ENCODE measurements at regions not wholly inside any gene's neighbourhood (a gene's known extent, or its start where the extent isn't known, plus 50 kb on each side); places are given as distances from the start of the nearest gene placed in this dataset.

DNA sequence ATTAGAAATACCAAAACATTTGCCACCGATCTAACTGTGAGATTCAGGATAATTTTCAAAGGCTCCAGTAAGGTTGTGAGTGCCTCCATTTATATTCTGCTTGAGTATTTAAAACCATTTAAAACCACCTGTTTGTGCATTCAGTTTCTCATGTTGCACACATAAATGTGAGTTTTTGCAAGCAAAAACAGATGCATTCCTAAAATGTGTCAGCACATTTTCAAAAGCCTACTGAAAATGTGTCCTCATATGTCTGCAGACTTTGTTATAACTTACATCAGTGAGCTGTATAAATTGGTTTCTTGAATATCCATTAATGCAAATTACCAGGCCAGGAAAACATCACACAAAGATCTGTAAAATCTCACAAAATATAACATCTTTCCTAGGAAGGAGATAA, 676.6 kb upstream of the EPHA7 start:
- H3K4me3 ChIP-seq (replicated peaks in 1 of 3), result no peak overlapping the region
- no peak for DNase-seq
- H3K27ac ChIP-seq, result no peak overlapping the region
- WGBS, 2 donors, result 51 to 95% methylated on average over 1 of the region's 1 CpG
- intact Hi-C loops (cut with DNase I), result no loop called here
- H3K36me3 ChIP-seq, result no peaks in the 10 kb centered on the region
- no peaks in the 10 kb centered on the region for H3K4me1 ChIP-seq
- no peaks in the 10 kb centered on the region for H3K9me3 ChIP-seq
- H3K27me3 ChIP-seq, result no peaks in the 10 kb centered on the region
- TF ChIP-seq, protein P1, sequence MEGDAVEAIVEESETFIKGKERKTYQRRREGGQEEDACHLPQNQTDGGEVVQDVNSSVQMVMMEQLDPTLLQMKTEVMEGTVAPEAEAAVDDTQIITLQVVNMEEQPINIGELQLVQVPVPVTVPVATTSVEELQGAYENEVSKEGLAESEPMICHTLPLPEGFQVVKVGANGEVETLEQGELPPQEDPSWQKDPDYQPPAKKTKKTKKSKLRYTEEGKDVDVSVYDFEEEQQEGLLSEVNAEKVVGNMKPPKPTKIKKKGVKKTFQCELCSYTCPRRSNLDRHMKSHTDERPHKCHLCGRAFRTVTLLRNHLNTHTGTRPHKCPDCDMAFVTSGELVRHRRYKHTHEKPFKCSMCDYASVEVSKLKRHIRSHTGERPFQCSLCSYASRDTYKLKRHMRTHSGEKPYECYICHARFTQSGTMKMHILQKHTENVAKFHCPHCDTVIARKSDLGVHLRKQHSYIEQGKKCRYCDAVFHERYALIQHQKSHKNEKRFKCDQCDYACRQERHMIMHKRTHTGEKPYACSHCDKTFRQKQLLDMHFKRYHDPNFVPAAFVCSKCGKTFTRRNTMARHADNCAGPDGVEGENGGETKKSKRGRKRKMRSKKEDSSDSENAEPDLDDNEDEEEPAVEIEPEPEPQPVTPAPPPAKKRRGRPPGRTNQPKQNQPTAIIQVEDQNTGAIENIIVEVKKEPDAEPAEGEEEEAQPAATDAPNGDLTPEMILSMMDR (IDR thresholded peaks at IDR 0.05), result no peak
- TF ChIP-seq POLR2A (IDR thresholded peaks at IDR 0.05), result no peak

DNA sequence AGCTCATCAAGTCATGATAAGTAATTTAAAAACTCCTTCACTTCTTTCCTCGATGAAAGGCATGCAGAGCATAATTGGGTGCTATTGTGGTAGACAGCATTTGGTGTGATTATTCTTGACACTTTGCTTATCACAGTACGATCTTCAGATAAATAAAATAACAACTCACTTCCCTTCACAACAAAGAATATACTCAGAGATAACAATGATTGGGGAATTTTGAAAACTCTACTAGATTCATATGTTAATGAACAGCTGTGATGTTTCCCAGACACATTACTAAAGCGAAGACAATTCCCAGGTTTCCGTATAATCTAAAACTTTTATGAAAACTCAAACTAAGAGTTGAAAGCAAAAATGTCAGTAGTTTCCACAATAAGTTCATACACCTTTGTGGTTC, 670.6 kb upstream of the EPHA7 start:
- H3K27me3 ChIP-seq, result no peaks in the 10 kb centered on the region
- H3K36me3 ChIP-seq, result no peaks in the 10 kb centered on the region
- DNase-seq, result no peak
- H3K27ac ChIP-seq, result no peak overlapping the region
- intact Hi-C loops (cut with DNase I), result no loop called here
- no peaks in the 10 kb centered on the region for H3K4me1 ChIP-seq
- no peak for TF ChIP-seq POLR2A (IDR thresholded peaks at IDR 0.05)
- TF ChIP-seq, protein P1 (IDR thresholded peaks at IDR 0.05), result no peak
- no peak overlapping the region for H3K4me3 ChIP-seq (replicated peaks in 1 of 3)
- WGBS, 2 donors, result 61 to 69% methylated on average over 4 of the region's 4 CpGs
- no peaks in the 10 kb centered on the region for H3K9me3 ChIP-seq

DNA sequence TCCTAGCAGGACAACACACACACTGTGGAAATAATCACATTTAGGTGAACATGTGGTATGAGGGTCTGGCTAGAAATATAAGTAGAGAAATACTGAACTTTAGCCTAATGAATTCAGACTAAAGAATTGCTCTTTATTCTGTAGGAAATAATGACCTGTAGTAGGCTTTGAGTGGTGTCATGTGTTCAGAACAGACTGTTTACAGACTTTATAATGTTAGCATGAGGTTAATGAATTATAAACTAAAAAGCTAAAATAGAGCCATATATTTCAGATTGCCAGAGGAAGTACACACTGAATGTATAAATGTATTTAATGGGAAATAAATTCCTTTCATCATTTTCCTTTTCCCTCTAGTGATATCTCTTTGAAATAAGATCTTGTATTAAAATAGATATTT, 669.5 kb upstream of the EPHA7 start:
- Histone ChIP-seq H3K36me3 (no peaks in the 10 kb centered on the region), H3K27ac (no peak overlapping the region), H3K9me3 (no peaks in the 10 kb centered on the region), H3K4me3 (replicated peaks in 1 of 3) (no peak overlapping the region), H3K4me1 (no peaks in the 10 kb centered on the region), H3K27me3 (no peaks in the 10 kb centered on the region)
- DNase-seq, result no peak
- no peak for TF ChIP-seq POLR2A (IDR thresholded peaks at IDR 0.05)
- TF ChIP-seq, protein P1 (IDR thresholded peaks at IDR 0.05), result no peak
- intact Hi-C loops (cut with DNase I), result no loop called here

DNA sequence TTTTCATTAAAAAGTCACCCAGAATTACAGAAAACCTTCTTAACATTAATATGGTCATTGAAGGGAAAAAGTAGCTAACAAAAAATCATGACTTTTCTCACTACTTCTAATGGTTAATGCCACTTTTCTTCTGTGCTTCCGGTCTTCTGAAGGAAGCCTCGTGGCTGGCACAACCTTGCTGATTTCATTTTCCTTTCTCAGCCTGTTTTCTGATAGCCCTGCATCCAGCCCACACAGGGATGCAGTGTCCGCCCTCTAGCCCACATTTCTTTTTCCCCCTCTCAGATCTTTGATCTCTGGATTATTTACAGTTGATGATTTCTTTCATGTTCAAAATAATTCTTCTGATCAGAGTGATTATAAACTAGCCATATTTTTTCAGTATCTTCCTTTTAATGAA, 655.4 kb upstream of the EPHA7 start:
- no peak for DNase-seq
- WGBS, 2 donors, result 55 to 57% methylated on average over 3 of the region's 3 CpGs
- H3K4me1 ChIP-seq, result no peaks in the 10 kb centered on the region
- no peaks in the 10 kb centered on the region for H3K9me3 ChIP-seq
- intact Hi-C loops (cut with DNase I), result no loop called here
- H3K27me3 ChIP-seq, result no peaks in the 10 kb centered on the region
- no peak for TF ChIP-seq POLR2A (IDR thresholded peaks at IDR 0.05)
- TF ChIP-seq, protein P1 (IDR thresholded peaks at IDR 0.05), result no peak
- no peaks in the 10 kb centered on the region for H3K36me3 ChIP-seq
- H3K27ac ChIP-seq, result no peak overlapping the region
- no peak overlapping the region for H3K4me3 ChIP-seq (replicated peaks in 1 of 3)

DNA sequence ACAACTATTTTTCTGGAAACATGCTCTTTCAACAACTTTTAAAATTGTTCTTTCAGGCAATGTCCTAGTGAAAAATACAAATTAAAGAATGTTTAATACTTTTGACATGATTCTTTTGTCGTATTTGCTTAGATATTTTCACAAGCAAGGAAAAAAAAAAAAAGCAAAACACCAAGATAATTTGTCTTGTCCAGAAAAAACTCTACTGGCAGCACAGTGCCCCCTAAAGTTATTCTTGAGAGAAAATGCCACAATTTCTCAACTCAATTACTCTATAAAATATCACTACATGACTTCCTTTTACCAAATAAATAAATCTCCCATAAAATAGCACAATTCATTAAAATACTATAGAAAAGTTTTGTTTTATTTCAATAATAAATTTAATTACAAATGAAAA, 652.5 kb upstream of the EPHA7 start:
- WGBS, 2 donors, result 5% methylated on average over 1 of the region's 1 CpG
- no peak for DNase-seq
- Histone ChIP-seq H3K9me3 (no peaks in the 10 kb centered on the region), H3K4me3 (replicated peaks in 1 of 3) (no peak overlapping the region), H3K36me3 (no peaks in the 10 kb centered on the region), H3K27me3 (no peaks in the 10 kb centered on the region), H3K4me1 (no peaks in the 10 kb centered on the region), H3K27ac (no peak overlapping the region)
- no peak for TF ChIP-seq POLR2A (IDR thresholded peaks at IDR 0.05)
- TF ChIP-seq, protein P1 (IDR thresholded peaks at IDR 0.05), result peak in 3 of 6 experiments; percentile 33 to 43 (median 42)
- intact Hi-C loops (cut with DNase I), result no loop called here

Measured in thyroid gland (tissue), 4 donors.